Peyer's patch (tissue), 4 donors: ENCODE measurements at regions not wholly inside any gene's neighbourhood (a gene's known extent, or its start where the extent isn't known, plus 50 kb on each side); places are given as distances from the start of the nearest gene placed in this dataset.

ENCODE experiments used
- CTCF ChIP-seq, 6 experiments: fragments of 450-650 bp in 4 of 6; fragments of 200-600 bp in 2 of 6; sonication (generic) in 1 of 6; IDR thresholded peaks; one replicate each; pipeline ENCODE4 v1.5.1; 2017 to 2019; ENCODE audit warnings: antibody characterized with exemption in 6 of 6, mild to moderate bottlenecking in 3 of 6, moderate library complexity in 1 of 6
- POLR2A ChIP-seq, 2 donors: fragments of 450-650 bp; IDR thresholded peaks; one replicate each; pipeline ENCODE4 v1.5.1; 2017; ENCODE audit warnings: antibody characterized with exemption in 2 of 2, mild to moderate bottlenecking in 2 of 2, moderate library complexity in 2 of 2

DNA sequence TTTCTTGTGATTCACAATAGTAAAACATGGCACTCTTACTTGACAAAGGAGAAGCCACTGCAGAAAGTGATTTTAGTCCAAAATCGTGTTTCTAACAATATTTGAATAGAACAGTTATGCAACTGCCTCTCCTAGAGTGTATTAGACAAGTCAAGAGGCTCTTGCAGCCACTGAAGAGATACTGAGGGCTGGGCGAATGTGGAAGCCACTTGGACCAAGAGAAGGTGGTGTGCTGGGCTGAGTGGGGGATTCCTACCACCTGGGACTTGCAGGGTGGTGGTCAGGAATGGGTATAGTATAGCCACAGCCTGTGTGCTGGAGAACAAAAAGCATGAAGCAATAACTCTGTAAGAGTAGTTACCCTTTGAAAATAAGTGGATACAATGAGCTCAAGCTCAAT is 223.8 kb upstream of the DNAJC19 start:
- TF ChIP-seq CTCF (IDR thresholded peaks at IDR 0.05) (no peak), POLR2A (IDR thresholded peaks at IDR 0.05) (no peak)
